Panc1 (cell line): ENCODE measurements at regions not wholly inside any gene's neighbourhood (a gene's known extent, or its start where the extent isn't known, plus 50 kb on each side); places are given as distances from the start of the nearest gene placed in this dataset.

Source experiments
- POLR2AphosphoS5 ChIP-seq: IDR thresholded peaks from 2 replicates; pipeline ENCODE4 v1.6.1; 2012; ENCODE audit warnings: mild to moderate bottlenecking, low read depth, low read length, moderate library complexity
- SIN3A ChIP-seq: IDR thresholded peaks from 2 replicates; pipeline ENCODE4 v1.6.1; 2012; ENCODE audit warnings: low read depth, mild to moderate bottlenecking, low read length, moderate library complexity, borderline replicate concordance; ENCODE audit not compliant: insufficient read depth
- TF ChIP-seq, protein P1 (sequence below): fragments of 450-650 bp; IDR thresholded peaks from 2 replicates; pipeline ENCODE4 v1.5.1; 2017; ENCODE audit warnings: mild to moderate bottlenecking
- TF ChIP-seq, protein P2 (sequence below), 2 experiments: IDR thresholded peaks; 2 replicates each; pipeline ENCODE4 v1.6.1; 2011 to 2012; ENCODE audit warnings: low read depth in 2 of 2, control low read depth in 1 of 2, low read length in 1 of 2, mild to moderate bottlenecking in 1 of 2, moderate library complexity in 1 of 2; ENCODE audit not compliant: insufficient read depth in 1 of 2

DNA sequence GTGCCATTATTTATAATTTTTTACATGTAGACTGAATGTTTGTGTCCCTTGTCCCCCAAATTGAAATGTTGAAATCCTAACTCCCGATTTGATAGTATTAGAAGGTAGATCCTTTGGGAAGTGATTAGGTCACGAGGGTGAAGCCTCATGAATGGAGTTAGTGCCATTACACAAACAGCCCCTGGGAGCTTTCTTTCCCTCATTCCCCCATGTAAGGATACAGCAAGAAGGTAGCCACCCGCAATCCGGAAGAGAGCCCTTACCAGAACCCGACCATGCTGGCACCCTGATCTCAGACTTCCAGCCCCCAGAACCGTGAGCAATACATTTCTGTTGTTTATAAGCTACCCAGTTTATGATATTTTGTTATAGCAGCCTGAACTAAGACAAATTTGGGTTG lies 143.2 kb downstream of the NPIPB5 start:
- no peak for TF ChIP-seq POLR2AphosphoS5
- TF ChIP-seq, protein P1, sequence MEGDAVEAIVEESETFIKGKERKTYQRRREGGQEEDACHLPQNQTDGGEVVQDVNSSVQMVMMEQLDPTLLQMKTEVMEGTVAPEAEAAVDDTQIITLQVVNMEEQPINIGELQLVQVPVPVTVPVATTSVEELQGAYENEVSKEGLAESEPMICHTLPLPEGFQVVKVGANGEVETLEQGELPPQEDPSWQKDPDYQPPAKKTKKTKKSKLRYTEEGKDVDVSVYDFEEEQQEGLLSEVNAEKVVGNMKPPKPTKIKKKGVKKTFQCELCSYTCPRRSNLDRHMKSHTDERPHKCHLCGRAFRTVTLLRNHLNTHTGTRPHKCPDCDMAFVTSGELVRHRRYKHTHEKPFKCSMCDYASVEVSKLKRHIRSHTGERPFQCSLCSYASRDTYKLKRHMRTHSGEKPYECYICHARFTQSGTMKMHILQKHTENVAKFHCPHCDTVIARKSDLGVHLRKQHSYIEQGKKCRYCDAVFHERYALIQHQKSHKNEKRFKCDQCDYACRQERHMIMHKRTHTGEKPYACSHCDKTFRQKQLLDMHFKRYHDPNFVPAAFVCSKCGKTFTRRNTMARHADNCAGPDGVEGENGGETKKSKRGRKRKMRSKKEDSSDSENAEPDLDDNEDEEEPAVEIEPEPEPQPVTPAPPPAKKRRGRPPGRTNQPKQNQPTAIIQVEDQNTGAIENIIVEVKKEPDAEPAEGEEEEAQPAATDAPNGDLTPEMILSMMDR, result no peak
- TF ChIP-seq, protein P2, sequence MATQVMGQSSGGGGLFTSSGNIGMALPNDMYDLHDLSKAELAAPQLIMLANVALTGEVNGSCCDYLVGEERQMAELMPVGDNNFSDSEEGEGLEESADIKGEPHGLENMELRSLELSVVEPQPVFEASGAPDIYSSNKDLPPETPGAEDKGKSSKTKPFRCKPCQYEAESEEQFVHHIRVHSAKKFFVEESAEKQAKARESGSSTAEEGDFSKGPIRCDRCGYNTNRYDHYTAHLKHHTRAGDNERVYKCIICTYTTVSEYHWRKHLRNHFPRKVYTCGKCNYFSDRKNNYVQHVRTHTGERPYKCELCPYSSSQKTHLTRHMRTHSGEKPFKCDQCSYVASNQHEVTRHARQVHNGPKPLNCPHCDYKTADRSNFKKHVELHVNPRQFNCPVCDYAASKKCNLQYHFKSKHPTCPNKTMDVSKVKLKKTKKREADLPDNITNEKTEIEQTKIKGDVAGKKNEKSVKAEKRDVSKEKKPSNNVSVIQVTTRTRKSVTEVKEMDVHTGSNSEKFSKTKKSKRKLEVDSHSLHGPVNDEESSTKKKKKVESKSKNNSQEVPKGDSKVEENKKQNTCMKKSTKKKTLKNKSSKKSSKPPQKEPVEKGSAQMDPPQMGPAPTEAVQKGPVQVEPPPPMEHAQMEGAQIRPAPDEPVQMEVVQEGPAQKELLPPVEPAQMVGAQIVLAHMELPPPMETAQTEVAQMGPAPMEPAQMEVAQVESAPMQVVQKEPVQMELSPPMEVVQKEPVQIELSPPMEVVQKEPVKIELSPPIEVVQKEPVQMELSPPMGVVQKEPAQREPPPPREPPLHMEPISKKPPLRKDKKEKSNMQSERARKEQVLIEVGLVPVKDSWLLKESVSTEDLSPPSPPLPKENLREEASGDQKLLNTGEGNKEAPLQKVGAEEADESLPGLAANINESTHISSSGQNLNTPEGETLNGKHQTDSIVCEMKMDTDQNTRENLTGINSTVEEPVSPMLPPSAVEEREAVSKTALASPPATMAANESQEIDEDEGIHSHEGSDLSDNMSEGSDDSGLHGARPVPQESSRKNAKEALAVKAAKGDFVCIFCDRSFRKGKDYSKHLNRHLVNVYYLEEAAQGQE (IDR thresholded peaks at IDR 0.05; ENCODE audit: insufficient read depth in 1 of 2, low read depth in 2 of 2, low read length in 1 of 2), result no peak
- no peak for TF ChIP-seq SIN3A
